ENCODE measurements at regions not wholly inside any gene's neighbourhood (a gene's known extent, or its start where the extent isn't known, plus 50 kb on each side); places are given as distances from the start of the nearest gene placed in this dataset.

GRCh38 chr2:192566863-192567262 lies 372.1 kb upstream of the TMEFF2 start:
- TF ChIP-seq CTCF (IDR thresholded peaks at IDR 0.05; ENCODE audit: low read length) (no peak), EZH2 (optimal IDR thresholded peaks at IDR 0.05; ENCODE audit: low read depth, low read length) (no peak), EZH2phosphoT487 (IDR thresholded peaks at IDR 0.05; ENCODE audit: low read length) (no peak)
